Gastrocnemius medialis (tissue), 4 donors: ENCODE measurements at regions not wholly inside any gene's neighbourhood (a gene's known extent, or its start where the extent isn't known, plus 50 kb on each side); places are given as distances from the start of the nearest gene placed in this dataset.

Experiments
- CTCF ChIP-seq, 5 experiments: fragments of 450-650 bp in 3 of 5; fragments of 200-600 bp in 2 of 5; sonication (generic) in 2 of 5; IDR thresholded peaks in 4 of 5; conservative IDR thresholded peaks in 1 of 5; 1 replicate in 4 of 5; 2 replicates in 1 of 5; pipeline ENCODE4 v1.5.1; 2016 to 2019; ENCODE audit warnings: antibody characterized with exemption in 5 of 5, mild to moderate bottlenecking in 3 of 5, moderate library complexity in 3 of 5
- POLR2A ChIP-seq, 2 donors: fragments of 450-650 bp; IDR thresholded peaks; one replicate each; pipeline ENCODE4 v1.6.1; 2017; ENCODE audit warnings: antibody characterized with exemption in 2 of 2, mild to moderate bottlenecking in 2 of 2, moderate library complexity in 2 of 2

- no peak for TF ChIP-seq CTCF (IDR thresholded peaks at IDR 0.05 in 4 of 5, conservative IDR thresholded peaks at IDR 0.05 in 1 of 5)
- no peak for TF ChIP-seq POLR2A (IDR thresholded peaks at IDR 0.05)
Measured at GRCh38 chr4:58074382-58074781, 964.2 kb upstream of the IGFBP7 start.
